Osteoblast (primary cell): ENCODE measurements at regions not wholly inside any gene's neighbourhood (a gene's known extent, or its start where the extent isn't known, plus 50 kb on each side); places are given as distances from the start of the nearest gene placed in this dataset.

Experiments
- DNase-seq: peaks from one replicate; pipeline ENCODE4 v3.0.0; 2011; ENCODE audit warnings: low spot score, mixed read lengths; ENCODE audit not compliant: insufficient read length; ENCODE audit errors: missing footprints
- H2AFZ ChIP-seq: 2 replicates; pipeline ENCODE4 v1.6.0; 2011; ENCODE audit warnings: mild to moderate bottlenecking, low read length
- H3K27ac ChIP-seq: 2 replicates; pipeline ENCODE4 v1.5.1; 2011; ENCODE audit warnings: mild to moderate bottlenecking, low read depth, low read length, moderate library complexity
- H3K27me3 ChIP-seq: 2 replicates; pipeline ENCODE4 v1.6.0; 2012; ENCODE audit warnings: mild to moderate bottlenecking, control low read depth, inconsistent platforms, low read length, moderate library complexity; ENCODE audit not compliant: insufficient read depth
- H3K36me3 ChIP-seq: 2 replicates; pipeline ENCODE4 v1.5.1; 2011; ENCODE audit warnings: mild to moderate bottlenecking, low read length, control low read depth, moderate library complexity; ENCODE audit not compliant: insufficient read depth
- H3K4me1 ChIP-seq: 2 replicates; pipeline ENCODE4 v1.5.1; 2011; ENCODE audit warnings: mild to moderate bottlenecking, low read length, control low read depth, moderate library complexity; ENCODE audit not compliant: insufficient read depth
- H3K4me2 ChIP-seq: 2 replicates; pipeline ENCODE4 v1.6.0; 2011; ENCODE audit warnings: mild to moderate bottlenecking, low read length; ENCODE audit not compliant: insufficient read depth
- H3K4me3 ChIP-seq: fragments of 200-600 bp; sonication (generic); 3 replicates; pipeline ENCODE4 v1.5.1; 2012; ENCODE audit warnings: mild to moderate bottlenecking, low read length, inconsistent platforms; ENCODE audit not compliant: insufficient read depth
- H3K79me2 ChIP-seq: 2 replicates; pipeline ENCODE4 v1.6.0; 2012; ENCODE audit warnings: mild to moderate bottlenecking, low read length, control low read depth, inconsistent platforms; ENCODE audit not compliant: insufficient read depth
- H3K9me3 ChIP-seq: 2 replicates; pipeline ENCODE4 v1.5.1; 2011; ENCODE audit warnings: low read depth, low read length, control low read depth
- H4K20me1 ChIP-seq: 2 replicates; pipeline ENCODE4 v1.6.0; 2012; ENCODE audit warnings: mild to moderate bottlenecking, low read length, control low read depth; ENCODE audit not compliant: insufficient read depth
- CTCF ChIP-seq: IDR thresholded peaks from 2 replicates; pipeline ENCODE4 v1.5.1; 2011; ENCODE audit warnings: mild to moderate bottlenecking, low read depth, low read length, moderate library complexity; ENCODE audit errors: extremely low read depth

GRCh38 chr18:77910347-77910746 is 660.7 kb downstream of the GALR1 start:
- Histone ChIP-seq H3K79me2 (no peaks in the 10 kb centered on the region), H3K27ac (no peak overlapping the region), H3K9me3 (no peaks in the 10 kb centered on the region), H3K4me2 (no peak overlapping the region), H2AFZ (no peak overlapping the region), H3K36me3 (no peaks in the 10 kb centered on the region), H3K27me3 (no peaks in the 10 kb centered on the region), H3K4me1 (no peaks in the 10 kb centered on the region), H3K4me3 (no peak overlapping the region), H4K20me1 (no peaks in the 10 kb centered on the region)
- no peak for DNase-seq
- no peak for TF ChIP-seq CTCF

- TF ChIP-seq CTCF: no peak
- H3K9me3 ChIP-seq: no peaks in the 10 kb centered on the region
- H3K4me3 ChIP-seq: no peak overlapping the region
- no peaks in the 10 kb centered on the region for H3K79me2 ChIP-seq
- no peak overlapping the region for H3K4me2 ChIP-seq
- H3K27me3 ChIP-seq: no peaks in the 10 kb centered on the region
- H3K36me3 ChIP-seq: no peaks in the 10 kb centered on the region
- no peak overlapping the region for H2AFZ ChIP-seq
- H3K27ac ChIP-seq: no peak overlapping the region
- H4K20me1 ChIP-seq: no peaks in the 10 kb centered on the region
- no peaks in the 10 kb centered on the region for H3K4me1 ChIP-seq
- DNase-seq: no peak
These were observed 662.4 kb downstream of the GALR1 start for GRCh38 chr18:77911971-77912605.

- no peak for TF ChIP-seq CTCF
- Histone ChIP-seq H3K4me1 (no peaks in the 10 kb centered on the region), H4K20me1 (no peaks in the 10 kb centered on the region), H2AFZ (no peak overlapping the region), H3K36me3 (no peaks in the 10 kb centered on the region), H3K27me3 (no peaks in the 10 kb centered on the region), H3K9me3 (peaks cover 3% of the 10 kb centered on the region), H3K79me2 (no peaks in the 10 kb centered on the region), H3K4me3 (no peak overlapping the region), H3K27ac (no peak overlapping the region), H3K4me2 (no peak overlapping the region)
- no peak for DNase-seq
These were observed 669.1 kb downstream of the GALR1 start for GRCh38 chr18:77918730-77919129.

- TF ChIP-seq CTCF: no peak
- DNase-seq: no peak
- Histone ChIP-seq H3K27ac (no peak overlapping the region), H3K9me3 (peaks cover 3% of the 10 kb centered on the region), H3K79me2 (no peaks in the 10 kb centered on the region), H4K20me1 (no peaks in the 10 kb centered on the region), H2AFZ (no peak overlapping the region), H3K27me3 (no peaks in the 10 kb centered on the region), H3K36me3 (no peaks in the 10 kb centered on the region), H3K4me1 (no peaks in the 10 kb centered on the region), H3K4me2 (no peak overlapping the region), H3K4me3 (no peak overlapping the region)
These were observed 670.3 kb downstream of the GALR1 start for GRCh38 chr18:77919923-77920322.
